MG63 (cell line): ENCODE measurements at regions not wholly inside any gene's neighbourhood (a gene's known extent, or its start where the extent isn't known, plus 50 kb on each side); places are given as distances from the start of the nearest gene placed in this dataset.
"Not testable (repeated sequence)": the region's sequence is repeated elsewhere in the genome, so short reads cannot be mapped to it uniquely, and the experiment has no call there.

ENCODE experiments used
- DNase-seq: peaks from one replicate; pipeline ENCODE4 v3.0.0-alpha.2; 2020
- H3K27me3 ChIP-seq: fragments of 250-450 bp; sonication (Bioruptor Pico); 2 replicates; pipeline ENCODE4 v1.5.1; 2020; ENCODE audit warnings: mild to moderate bottlenecking, moderate library complexity
- H3K36me3 ChIP-seq: fragments of 250-450 bp; sonication (Bioruptor Pico); 2 replicates; pipeline ENCODE4 v1.5.1; 2020; ENCODE audit warnings: mild to moderate bottlenecking, moderate library complexity
- H3K4me3 ChIP-seq: fragments of 250-450 bp; sonication (Bioruptor Pico); 2 replicates; pipeline ENCODE4 v1.5.1; 2020; ENCODE audit warnings: mild to moderate bottlenecking, moderate library complexity
- H3K9me3 ChIP-seq: fragments of 250-450 bp; sonication (Bioruptor Pico); 2 replicates; pipeline ENCODE4 v1.5.1; 2020; ENCODE audit warnings: mild to moderate bottlenecking, moderate library complexity

- H3K36me3 ChIP-seq = no peaks in the 10 kb centered on the region
- no peak for DNase-seq
- H3K9me3 ChIP-seq = no peaks in the 10 kb centered on the region
- no peak overlapping the region for H3K4me3 ChIP-seq
- no peaks in the 10 kb centered on the region for H3K27me3 ChIP-seq
Observed at GRCh38 chrX:114272096-114272686, 311.7 kb upstream of the HTR2C start.

- not testable (repeated sequence) for H3K36me3 ChIP-seq, H3K4me3 ChIP-seq, H3K9me3 ChIP-seq, H3K27me3 ChIP-seq, DNase-seq
Observed at GRCh38 chrX:114270371-114270770, 313.5 kb upstream of the HTR2C start.

- no peaks in the 10 kb centered on the region for H3K27me3 ChIP-seq
- no peak for DNase-seq
- no peaks in the 10 kb centered on the region for H3K9me3 ChIP-seq
- H3K4me3 ChIP-seq = no peak overlapping the region
- H3K36me3 ChIP-seq = no peaks in the 10 kb centered on the region
Observed at GRCh38 chrX:114268643-114269042, 315.2 kb upstream of the HTR2C start.

DNA sequence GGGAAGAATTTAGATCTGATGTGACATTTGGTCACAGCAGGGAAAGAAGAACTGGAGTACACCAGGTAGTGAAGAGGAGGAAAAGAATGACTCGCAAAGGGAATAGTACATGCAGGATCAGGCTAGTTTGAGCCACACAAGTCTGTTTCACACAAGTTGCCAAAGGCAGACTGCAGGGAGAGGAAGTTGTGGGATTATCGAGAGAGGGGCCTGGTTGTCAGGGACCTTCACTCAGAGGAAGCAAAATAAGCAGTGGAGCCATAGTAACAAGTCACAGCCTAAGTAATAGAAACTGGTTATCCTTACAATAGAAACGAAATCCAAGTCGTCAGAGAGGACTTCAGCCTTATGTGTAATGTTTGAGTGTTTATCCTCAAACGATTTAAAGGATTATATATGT is 316.7 kb upstream of the HTR2C start:
- no peak for DNase-seq
- Histone ChIP-seq H3K36me3 (no peaks in the 10 kb centered on the region), H3K4me3 (no peak overlapping the region), H3K27me3 (no peaks in the 10 kb centered on the region), H3K9me3 (no peaks in the 10 kb centered on the region)

DNA sequence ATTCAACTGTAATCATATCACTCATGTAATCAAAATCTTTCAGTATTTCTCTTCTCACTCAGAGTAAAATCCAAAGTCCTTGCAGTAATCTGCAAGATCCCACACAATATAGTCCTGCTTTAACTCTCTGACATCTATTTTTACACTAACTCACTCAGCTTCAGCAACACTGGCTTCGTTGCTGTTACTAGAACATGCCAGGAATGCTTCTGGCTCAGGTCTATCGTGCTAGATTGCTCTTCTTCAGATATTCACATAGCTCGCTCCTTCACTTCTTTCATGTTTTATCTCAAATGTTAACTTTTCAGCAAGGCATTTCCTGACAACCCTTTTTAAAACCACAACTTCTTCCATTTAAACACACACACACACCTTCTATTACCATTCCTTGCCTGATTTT is 331.7 kb upstream of the HTR2C start:
- Histone ChIP-seq H3K9me3 (no peaks in the 10 kb centered on the region), H3K36me3 (no peaks in the 10 kb centered on the region), H3K27me3 (no peaks in the 10 kb centered on the region), H3K4me3 (no peak overlapping the region)
- DNase-seq = no peak

GRCh38 chrX:114251575-114251974 is 332.3 kb upstream of the HTR2C start:
- H3K36me3 ChIP-seq = no peaks in the 10 kb centered on the region
- no peaks in the 10 kb centered on the region for H3K27me3 ChIP-seq
- no peak for DNase-seq
- H3K9me3 ChIP-seq = no peaks in the 10 kb centered on the region
- H3K4me3 ChIP-seq = no peak overlapping the region

DNA sequence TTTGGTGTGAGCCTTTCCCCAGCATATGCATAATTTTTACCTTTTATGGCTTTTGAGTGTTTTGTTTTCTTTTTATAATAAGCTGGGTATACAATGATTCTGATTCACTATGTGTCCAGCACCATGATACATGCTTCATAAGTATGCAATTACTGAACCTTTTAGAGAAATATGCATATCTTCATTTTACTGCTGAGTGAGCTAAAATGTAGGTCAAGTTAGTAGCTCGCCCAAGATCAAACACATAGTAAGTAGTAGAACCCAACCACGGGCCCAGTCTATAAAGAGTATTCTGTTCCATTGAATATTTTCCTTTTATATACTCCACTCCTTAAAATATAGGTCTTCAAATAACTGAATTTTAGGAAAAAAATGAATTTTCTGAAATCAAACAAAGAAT is 362.4 kb upstream of the HTR2C start:
- no peaks in the 10 kb centered on the region for H3K27me3 ChIP-seq
- no peaks in the 10 kb centered on the region for H3K9me3 ChIP-seq
- no peak overlapping the region for H3K4me3 ChIP-seq
- H3K36me3 ChIP-seq = no peaks in the 10 kb centered on the region
- no peak for DNase-seq

- DNase-seq = no peak
- Histone ChIP-seq H3K27me3 (no peaks in the 10 kb centered on the region), H3K4me3 (no peak overlapping the region), H3K9me3 (no peaks in the 10 kb centered on the region), H3K36me3 (no peaks in the 10 kb centered on the region)
Observed at GRCh38 chrX:114210879-114211278, 373.0 kb upstream of the HTR2C start.

DNA sequence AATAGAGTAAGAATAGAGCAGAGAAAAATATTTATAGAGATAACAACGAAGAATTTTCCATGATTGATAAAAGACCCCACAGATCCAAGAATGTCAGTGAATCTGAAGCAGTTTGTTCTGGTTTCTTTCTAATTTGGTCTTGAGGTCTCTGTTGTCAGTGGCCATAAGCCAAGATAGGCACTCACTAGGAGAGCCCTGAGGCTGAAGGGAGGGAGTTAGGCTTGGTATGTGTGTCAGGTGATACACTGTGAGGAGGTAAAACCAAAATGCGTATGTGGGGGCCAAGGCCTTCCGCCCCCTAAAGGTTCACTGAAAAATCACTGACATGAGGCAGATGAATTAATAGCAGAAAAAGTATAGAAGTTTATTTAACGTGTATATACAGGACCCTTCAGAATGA is 382.3 kb upstream of the HTR2C start:
- no peaks in the 10 kb centered on the region for H3K27me3 ChIP-seq
- DNase-seq = no peak
- no peaks in the 10 kb centered on the region for H3K36me3 ChIP-seq
- H3K9me3 ChIP-seq = no peaks in the 10 kb centered on the region
- no peak overlapping the region for H3K4me3 ChIP-seq

- Histone ChIP-seq H3K27me3 (no peaks in the 10 kb centered on the region), H3K9me3 (no peaks in the 10 kb centered on the region), H3K4me3 (no peak overlapping the region), H3K36me3 (no peaks in the 10 kb centered on the region)
- DNase-seq = no peak
Observed at GRCh38 chrX:114181195-114181594, 402.7 kb upstream of the HTR2C start.

DNA sequence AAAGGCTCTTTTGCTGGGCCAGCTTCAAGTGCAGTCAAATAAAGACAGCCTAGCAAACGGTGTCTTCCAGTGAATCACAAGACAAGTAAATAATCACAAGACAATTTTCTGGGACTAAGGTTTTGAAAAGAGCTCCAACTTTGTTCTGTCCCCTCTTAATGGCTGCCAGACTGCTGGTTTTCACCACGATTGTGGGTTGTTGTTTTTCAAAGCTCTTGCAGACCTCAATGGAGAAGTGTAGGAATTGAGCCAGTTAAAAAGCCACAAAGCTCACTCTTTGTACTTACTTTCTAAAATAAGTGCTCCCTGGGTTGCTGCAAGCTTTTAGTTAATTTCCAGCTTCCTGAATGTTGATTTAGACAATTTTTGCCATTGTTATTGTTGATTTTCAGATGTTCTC is 405.8 kb upstream of the HTR2C start:
- H3K27me3 ChIP-seq = no peaks in the 10 kb centered on the region
- no peaks in the 10 kb centered on the region for H3K9me3 ChIP-seq
- no peak for DNase-seq
- no peaks in the 10 kb centered on the region for H3K36me3 ChIP-seq
- H3K4me3 ChIP-seq = no peak overlapping the region

DNA sequence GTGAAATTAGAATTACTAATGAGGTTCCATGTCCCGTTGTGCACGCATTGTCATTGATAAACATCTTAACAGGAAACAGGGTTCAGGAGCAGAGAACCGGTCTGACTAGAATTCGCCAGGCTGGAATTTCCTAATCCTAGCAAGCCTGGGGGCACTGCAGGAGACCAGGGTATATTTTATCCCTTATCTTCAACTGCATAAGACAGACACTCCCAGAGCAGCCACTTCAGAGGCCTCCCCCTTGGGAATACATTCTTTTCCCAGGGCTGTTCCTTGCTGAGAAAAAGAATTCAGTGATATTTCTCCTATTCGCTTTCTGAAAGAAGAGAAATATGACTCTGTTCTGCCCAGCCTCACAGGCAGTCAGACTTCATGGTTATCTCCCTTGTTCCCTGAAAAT is 416.6 kb upstream of the HTR2C start:
- H3K36me3 ChIP-seq, H3K4me3 ChIP-seq, H3K27me3 ChIP-seq, DNase-seq, H3K9me3 ChIP-seq: not testable (repeated sequence)

GRCh38 chrX:114166601-114167000 is 417.3 kb upstream of the HTR2C start:
- no peaks in the 10 kb centered on the region for H3K27me3 ChIP-seq
- DNase-seq = no peak

GRCh38 chrX:114165537-114165936 is 418.3 kb upstream of the HTR2C start:
- no peak overlapping the region for H3K4me3 ChIP-seq
- no peak for DNase-seq
- H3K36me3 ChIP-seq = no peaks in the 10 kb centered on the region
- H3K9me3 ChIP-seq = no peaks in the 10 kb centered on the region
- H3K27me3 ChIP-seq = no peaks in the 10 kb centered on the region

More at GRCh38 chrX:114166601-114167000, 417.3 kb upstream of the HTR2C start:
- Histone ChIP-seq H3K9me3 (no peaks in the 10 kb centered on the region), H3K4me3 (no peak overlapping the region), H3K36me3 (no peaks in the 10 kb centered on the region)

- DNase-seq = peak; percentile 1
- no peaks in the 10 kb centered on the region for H3K27me3 ChIP-seq
- H3K4me3 ChIP-seq = no peak overlapping the region
- no peaks in the 10 kb centered on the region for H3K9me3 ChIP-seq
- no peaks in the 10 kb centered on the region for H3K36me3 ChIP-seq
Observed at GRCh38 chrX:114162068-114162735, 421.7 kb upstream of the HTR2C start.

DNA sequence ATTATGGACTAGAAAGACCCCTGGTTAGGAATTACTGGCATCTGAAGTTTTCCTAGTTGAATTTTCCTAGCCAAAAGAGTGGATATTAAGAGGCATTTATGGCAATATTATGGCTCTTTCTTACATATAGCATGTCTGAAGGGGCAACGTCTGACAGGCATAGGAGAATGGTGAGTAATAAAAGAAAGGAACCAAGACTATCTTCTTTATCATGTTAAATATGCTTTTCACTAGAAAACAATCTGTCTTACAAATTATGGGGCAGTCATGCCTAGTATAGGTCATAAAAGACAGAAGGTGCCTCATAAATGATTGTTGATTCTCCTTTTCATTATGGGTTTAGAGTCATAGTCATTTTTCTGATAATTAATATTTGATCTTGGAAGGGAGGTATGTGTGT is 431.1 kb upstream of the HTR2C start:
- H3K4me3 ChIP-seq = no peak overlapping the region
- H3K27me3 ChIP-seq = no peaks in the 10 kb centered on the region
- no peaks in the 10 kb centered on the region for H3K9me3 ChIP-seq
- no peaks in the 10 kb centered on the region for H3K36me3 ChIP-seq
- DNase-seq = no peak

- DNase-seq = peak; percentile 25
- no peaks in the 10 kb centered on the region for H3K27me3 ChIP-seq
Observed at GRCh38 chrX:114152130-114152529, 431.8 kb upstream of the HTR2C start.

DNA sequence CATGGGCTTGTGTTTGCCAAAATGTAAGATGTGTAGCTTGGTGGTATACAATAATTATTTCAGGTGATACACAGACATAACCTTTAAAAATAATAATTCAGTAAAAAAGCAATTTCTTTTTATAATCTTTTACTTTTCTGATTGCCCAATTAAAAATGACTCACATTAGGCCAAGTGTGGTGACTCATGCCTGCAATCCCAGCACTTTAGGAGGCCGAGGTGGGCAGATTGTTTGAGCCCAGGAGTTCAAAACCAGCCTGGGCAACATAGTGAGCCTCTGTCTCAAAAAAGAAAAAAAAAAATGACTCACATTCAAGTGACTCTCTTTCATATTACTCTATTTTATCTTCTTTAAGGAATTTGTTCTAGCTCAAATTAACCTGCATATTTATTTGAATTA is 449.4 kb upstream of the HTR2C start:
- no peaks in the 10 kb centered on the region for H3K9me3 ChIP-seq
- H3K36me3 ChIP-seq = no peaks in the 10 kb centered on the region
- H3K27me3 ChIP-seq = no peaks in the 10 kb centered on the region
- H3K4me3 ChIP-seq = no peak overlapping the region
- peak; percentile 6 for DNase-seq

More at GRCh38 chrX:114152130-114152529, 431.8 kb upstream of the HTR2C start:
- no peaks in the 10 kb centered on the region for H3K9me3 ChIP-seq
- no peak overlapping the region for H3K4me3 ChIP-seq
- no peaks in the 10 kb centered on the region for H3K36me3 ChIP-seq
